GM06990 (cell line): ENCODE measurements at regions not wholly inside any gene's neighbourhood (a gene's known extent, or its start where the extent isn't known, plus 50 kb on each side); places are given as distances from the start of the nearest gene placed in this dataset.

ENCODE experiments used
- DNase-seq: peaks from one replicate; pipeline ENCODE4 v3.0.0-alpha.2; 2011; ENCODE audit not compliant: insufficient read length; ENCODE audit errors: extremely low read depth
- H3K27me3 ChIP-seq: replicated peaks from 2 replicates; pipeline ENCODE4 v1.6.0; 2011; ENCODE audit warnings: low read length; ENCODE audit not compliant: control insufficient read depth, insufficient read depth
- H3K36me3 ChIP-seq: 2 replicates; pipeline ENCODE4 v1.5.1; 2011; ENCODE audit warnings: low read length; ENCODE audit not compliant: control insufficient read depth, insufficient read depth
- H3K4me3 ChIP-seq: replicated peaks from 2 replicates; pipeline ENCODE4 v1.5.1; 2011; ENCODE audit warnings: low read depth, mild to moderate bottlenecking, control low read depth, low read length
- CTCF ChIP-seq: IDR thresholded peaks from 2 replicates; pipeline ENCODE4 v1.5.1; 2011; ENCODE audit warnings: low read length, control low read depth, mild to moderate bottlenecking, inconsistent platforms; ENCODE audit not compliant: insufficient read depth, poor library complexity, severe bottlenecking

DNA sequence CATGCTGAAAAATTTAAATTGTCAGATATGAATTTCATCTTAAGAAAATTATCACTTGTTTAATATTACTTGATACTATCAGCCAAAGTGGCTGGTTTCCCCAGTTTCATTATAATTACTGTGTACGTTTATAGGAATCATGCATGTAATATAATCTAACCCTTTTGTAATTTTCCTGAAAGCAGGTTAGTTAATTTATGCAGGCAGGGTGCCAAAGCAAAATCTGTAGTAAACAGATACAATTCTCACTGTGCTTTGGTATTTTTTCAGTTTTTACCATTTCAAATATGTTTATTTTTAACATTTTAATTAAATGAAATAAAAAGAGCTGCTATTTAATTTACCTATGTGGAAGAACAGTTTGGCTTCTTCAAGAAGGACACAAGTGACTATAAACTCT is 1227.5 kb upstream of the MIR17HG start:
- Histone ChIP-seq H3K36me3 (no peaks in the 10 kb centered on the region), H3K4me3 (no peak overlapping the region), H3K27me3 (no peaks in the 10 kb centered on the region)
- no peak for TF ChIP-seq CTCF
- DNase-seq: no peak

DNA sequence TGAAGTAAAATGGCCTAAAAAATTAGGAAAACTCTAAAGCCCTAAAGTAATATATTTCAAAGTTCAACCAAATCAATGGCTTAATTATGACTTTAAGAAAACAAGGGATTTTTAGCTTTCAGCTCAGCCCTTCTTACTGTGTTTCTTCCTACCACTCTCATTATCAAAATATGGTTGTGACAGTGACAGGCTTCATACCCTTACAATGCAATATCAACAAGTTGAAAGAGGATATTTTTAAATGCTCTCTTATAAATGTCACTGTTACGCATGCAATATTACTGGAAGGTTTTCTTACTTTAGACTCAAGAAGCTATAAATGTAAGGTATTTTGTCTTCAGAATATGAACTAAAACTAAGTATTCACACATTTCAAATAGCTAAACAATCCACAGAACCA is 1225.7 kb upstream of the MIR17HG start:
- TF ChIP-seq CTCF: no peak
- Histone ChIP-seq H3K4me3 (no peak overlapping the region), H3K27me3 (no peaks in the 10 kb centered on the region), H3K36me3 (no peaks in the 10 kb centered on the region)
- DNase-seq: no peak

- TF ChIP-seq CTCF: no peak
- Histone ChIP-seq H3K36me3 (no peaks in the 10 kb centered on the region), H3K27me3 (no peaks in the 10 kb centered on the region), H3K4me3 (no peak overlapping the region)
- no peak for DNase-seq
These were observed 1225.0 kb upstream of the MIR17HG start for GRCh38 chr13:90122531-90122930.

GRCh38 chr13:90135558-90135957 is 1211.9 kb upstream of the MIR17HG start:
- Histone ChIP-seq H3K27me3 (no peaks in the 10 kb centered on the region), H3K36me3 (no peaks in the 10 kb centered on the region), H3K4me3 (no peak overlapping the region)
- no peak for DNase-seq
- TF ChIP-seq CTCF: no peak

DNA sequence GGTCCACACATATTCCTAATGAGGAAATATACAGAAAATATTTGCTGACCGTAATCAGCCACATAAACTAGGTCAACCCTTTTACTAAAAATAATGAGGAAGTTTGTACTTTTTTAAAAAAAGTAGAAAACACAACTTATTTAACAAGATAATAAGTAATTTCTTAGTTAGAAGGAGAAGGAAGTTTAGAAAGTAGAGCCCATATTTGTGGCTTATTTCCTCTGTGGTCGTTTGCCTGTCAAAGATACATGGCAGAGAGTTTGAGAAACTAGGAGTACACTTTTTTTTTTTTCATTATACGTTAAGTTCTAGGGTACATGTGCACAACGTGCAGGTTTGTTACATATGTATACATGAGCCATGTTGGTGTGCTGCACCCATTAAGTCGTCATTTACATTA is 1205.2 kb upstream of the MIR17HG start:
- DNase-seq: no peak
- no peak for TF ChIP-seq CTCF
- H3K36me3 ChIP-seq: no peaks in the 10 kb centered on the region
- no peak overlapping the region for H3K4me3 ChIP-seq
- H3K27me3 ChIP-seq: no peaks in the 10 kb centered on the region

GRCh38 chr13:90154311-90154960 is 1193.1 kb upstream of the MIR17HG start:
- Histone ChIP-seq H3K27me3 (no peaks in the 10 kb centered on the region), H3K4me3 (no peak overlapping the region), H3K36me3 (no peaks in the 10 kb centered on the region)
- DNase-seq: no peak
- TF ChIP-seq CTCF: no peak
